GM13977 (cell line): ENCODE measurements at regions not wholly inside any gene's neighbourhood (a gene's known extent, or its start where the extent isn't known, plus 50 kb on each side); places are given as distances from the start of the nearest gene placed in this dataset.

ENCODE experiments used
- DNase-seq: peaks from one replicate; pipeline ENCODE4 v3.0.0; 2012; ENCODE audit warnings: low spot score
- CTCF ChIP-seq: IDR thresholded peaks from 2 replicates; pipeline ENCODE4 v1.5.1; 2012; ENCODE audit warnings: mild to moderate bottlenecking, control low read depth; ENCODE audit not compliant: insufficient read depth; ENCODE audit errors: extremely low read depth, missing control alignments
- in situ Hi-C: fragments of 300-500 bp; cut with MboI; formaldehyde crosslinking; loops from one replicate; pipeline ENCODE4 v1.12.0; 2022; ENCODE audit warnings: low sequenced_read_pairs, low pct_unique_long_range_greater_than_20kb, mixed read lengths, inconsistent platforms; ENCODE audit not compliant: unreplicated experiment

- in situ Hi-C loops = no loop called here
- no peak for DNase-seq
- no peak for TF ChIP-seq CTCF
Measured at GRCh38 chr5:153122403-153122802, 368.1 kb upstream of the GRIA1 start.

GRCh38 chr5:153130296-153130695, 360.2 kb upstream of the GRIA1 start:
- no peak for DNase-seq
- no peak for TF ChIP-seq CTCF
- in situ Hi-C loops = loop anchor here (25.0 kb wide), 1 partner anchor 568 kb away; no protein-coding TSS in a partner anchor

GRCh38 chr5:153135411-153135810, 355.1 kb upstream of the GRIA1 start:
- in situ Hi-C loops = loop anchor here (25.0 kb wide), 1 partner anchor 573 kb away; no protein-coding TSS in a partner anchor
- no peak for TF ChIP-seq CTCF
- no peak for DNase-seq

- no peak for TF ChIP-seq CTCF
- in situ Hi-C loops = loop anchor here (25.0 kb wide), 1 partner anchor 575 kb away; no protein-coding TSS in a partner anchor
- DNase-seq = no peak
Measured at GRCh38 chr5:153136910-153137614, 353.4 kb upstream of the GRIA1 start.

GRCh38 chr5:153147891-153148623, 342.4 kb upstream of the GRIA1 start:
- peak; percentile 6 for DNase-seq
- TF ChIP-seq CTCF = peak; percentile 74
- in situ Hi-C loops = loop anchor here (25.0 kb wide), 1 partner anchor 586 kb away; no protein-coding TSS in a partner anchor

- DNase-seq = no peak
- in situ Hi-C loops = loop anchor here (25.0 kb wide), 1 partner anchor 586 kb away; no protein-coding TSS in a partner anchor
- TF ChIP-seq CTCF = no peak
Measured at GRCh38 chr5:153148624-153148976, 341.9 kb upstream of the GRIA1 start.
